ENCODE measurements at regions not wholly inside any gene's neighbourhood (a gene's known extent, or its start where the extent isn't known, plus 50 kb on each side); places are given as distances from the start of the nearest gene placed in this dataset.

GRCh38 chr2:11941201-11942177 lies 195.1 kb downstream of the LPIN1 start:
- TF ChIP-seq CTCF (IDR thresholded peaks at IDR 0.05) (no peak), POLR2A (IDR thresholded peaks at IDR 0.05) (no peak)
